Activated CD4-positive, alpha-beta T cell treated with anti-CD3 and anti-CD28 coated beads for 36 hours (primary cell): ENCODE measurements at regions not wholly inside any gene's neighbourhood (a gene's known extent, or its start where the extent isn't known, plus 50 kb on each side); places are given as distances from the start of the nearest gene placed in this dataset.

ENCODE experiments used
- ATAC-seq: fragments of 200-7000 bp; cut with Tn5 transposase; one replicate; pipeline ENCODE4 v1.10.0; 2021; ENCODE audit warnings: mild to moderate bottlenecking, moderate library complexity
- CTCF ChIA-PET: fragments of 350-600 bp; sonication (Branson Sonifier 250); formaldehyde crosslinking; loops from one replicate; lab custom pipeline; 2021; ENCODE audit warnings: antibody characterized with exemption; lab: Charles Lee
- POLR2A ChIA-PET: fragments of 350-600 bp; sonication (Branson Sonifier 250); formaldehyde crosslinking; loops from one replicate; lab custom pipeline; 2021; ENCODE audit warnings: antibody characterized with exemption, inconsistent platforms; lab: Charles Lee
- DNase-seq: peaks from one replicate; pipeline ENCODE4 v3.0.0-alpha.2; 2020
- H3K27ac Mint-ChIP-seq: one replicate; pipeline ENCODE4 v1.8.0; 2021; ENCODE audit warnings: mixed read lengths
- H3K27me3 Mint-ChIP-seq: one replicate; pipeline ENCODE4 v1.8.0; 2021; ENCODE audit warnings: mixed read lengths
- H3K36me3 Mint-ChIP-seq: one replicate; pipeline ENCODE4 v1.8.0; 2021; ENCODE audit warnings: low read depth, mixed read lengths
- H3K4me1 Mint-ChIP-seq: one replicate; pipeline ENCODE4 v1.8.0; 2021; ENCODE audit warnings: mixed read lengths
- H3K4me3 Mint-ChIP-seq: one replicate; pipeline ENCODE4 v1.8.0; 2021; ENCODE audit warnings: mild to moderate bottlenecking, moderate library complexity, mixed read lengths
- H3K9me3 Mint-ChIP-seq: one replicate; pipeline ENCODE4 v1.8.0; 2021; ENCODE audit warnings: low read depth, mixed read lengths
- intact Hi-C, 2 experiments: fragments of 100-400 bp; cut with DNase I in 1 of 2; cut with micrococcal nuclease in 1 of 2; formaldehyde crosslinking; loops; one replicate each; pipeline versions ENCODE4 v1.14.2 to v1.15.1; 2022 to 2024; cut with DNase I, micrococcal nuclease

- DNase-seq = peak; percentile 87
- Mint-ChIP-seq H3K9me3 (no peaks in the 10 kb centered on the region), H3K4me1 (peaks cover 51% of the 10 kb centered on the region), H3K36me3 (no peaks in the 10 kb centered on the region), H3K27ac (peak overlapping the region; percentile 80), H3K4me3 (peak overlapping the region; percentile 44), H3K27me3 (no peaks in the 10 kb centered on the region)
- POLR2A ChIA-PET = interaction anchor here (0.5 kb wide), 1 partner anchor 41 kb away, joined by 4 read pairs; no protein-coding TSS in a partner anchor
- CTCF ChIA-PET = interaction anchor here (0.6 to 0.7 kb wide), 3 partner anchors 14 to 27 kb away, joined by 3 to 4 read pairs (median 3); no protein-coding TSS in a partner anchor
- intact Hi-C loops = loop anchor here (1.0 to 2.0 kb wide), 9 partner anchors 11 to 153 kb away; partner anchors contain the start of gene DUSP22 (in 1 of the 2)
- ATAC-seq = peak; percentile 90
Observed at GRCh38 chr6:235763-236360, 56.4 kb upstream of the DUSP22 start.

DNA sequence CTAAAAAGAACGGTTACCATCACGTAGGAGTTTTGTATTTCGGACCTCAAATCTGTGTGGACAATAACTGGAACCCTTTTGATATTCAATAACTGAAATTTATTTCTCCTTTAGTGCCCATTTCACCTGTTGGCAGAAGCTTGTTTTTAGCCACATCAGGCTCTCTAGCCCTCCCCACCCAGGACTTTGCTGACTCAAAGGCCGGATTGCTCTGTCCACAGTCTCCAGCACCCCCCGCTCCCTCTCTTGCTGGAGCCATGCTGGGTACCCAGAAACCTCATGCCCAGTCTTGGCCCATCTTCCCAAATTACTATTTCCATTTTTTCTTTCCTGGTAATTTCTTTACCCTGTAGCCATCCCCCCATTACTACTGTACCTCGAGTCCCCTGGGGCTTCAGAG is 55.8 kb upstream of the DUSP22 start:
- POLR2A ChIA-PET = no interaction called here
- Mint-ChIP-seq H3K9me3 (no peaks in the 10 kb centered on the region), H3K4me3 (no peak overlapping the region), H3K36me3 (no peaks in the 10 kb centered on the region), H3K27me3 (no peaks in the 10 kb centered on the region), H3K27ac (peak overlapping the region; percentile 80), H3K4me1 (peaks cover 46% of the 10 kb centered on the region)
- ATAC-seq (no peak), DNase-seq (no peak)
- CTCF ChIA-PET = interaction anchor here (0.6 to 0.7 kb wide), 4 partner anchors 10 to 175 kb away, joined by 3 to 4 read pairs (median 3); no protein-coding TSS in a partner anchor
- intact Hi-C loops = loop anchor here (1.0 to 2.0 kb wide), 9 partner anchors 11 to 153 kb away; partner anchors contain the start of gene DUSP22 (in 1 of the 2)

DNA sequence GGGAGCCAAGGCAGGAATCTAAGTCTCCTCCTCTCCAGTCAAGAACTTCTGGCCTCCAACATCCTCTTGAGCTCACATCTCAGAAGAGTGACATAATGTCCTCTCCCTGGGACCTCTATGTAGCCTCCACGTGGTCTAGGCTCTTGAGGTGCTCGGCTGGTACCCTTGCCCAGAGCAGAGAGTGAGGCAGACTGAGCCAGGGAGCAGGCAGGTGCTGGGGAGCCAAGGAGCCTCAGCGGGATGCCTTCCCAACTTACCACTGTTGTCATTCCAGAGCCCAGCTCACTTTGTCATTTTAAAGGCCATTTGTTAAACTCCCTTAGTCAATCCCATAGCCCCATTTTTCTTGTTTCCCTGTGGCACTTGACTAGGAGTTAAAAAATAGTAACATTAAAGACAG is 52.1 kb upstream of the DUSP22 start:
- ChIA-PET POLR2A (no interaction called here), CTCF (interaction anchor here (0.6 to 1.6 kb wide), 3 partner anchors 20 to 71 kb away, joined by 4 to 6 read pairs (median 4); no protein-coding TSS in a partner anchor)
- intact Hi-C loops = no loop called here
- no peak for ATAC-seq
- H3K9me3 Mint-ChIP-seq = peaks cover 2% of the 10 kb centered on the region
- H3K4me1 Mint-ChIP-seq = peaks cover 23% of the 10 kb centered on the region
- H3K4me3 Mint-ChIP-seq = no peak overlapping the region
- no peak overlapping the region for H3K27ac Mint-ChIP-seq
- peaks cover 2% of the 10 kb centered on the region for H3K27me3 Mint-ChIP-seq
- no peak for DNase-seq
- no peaks in the 10 kb centered on the region for H3K36me3 Mint-ChIP-seq

DNA sequence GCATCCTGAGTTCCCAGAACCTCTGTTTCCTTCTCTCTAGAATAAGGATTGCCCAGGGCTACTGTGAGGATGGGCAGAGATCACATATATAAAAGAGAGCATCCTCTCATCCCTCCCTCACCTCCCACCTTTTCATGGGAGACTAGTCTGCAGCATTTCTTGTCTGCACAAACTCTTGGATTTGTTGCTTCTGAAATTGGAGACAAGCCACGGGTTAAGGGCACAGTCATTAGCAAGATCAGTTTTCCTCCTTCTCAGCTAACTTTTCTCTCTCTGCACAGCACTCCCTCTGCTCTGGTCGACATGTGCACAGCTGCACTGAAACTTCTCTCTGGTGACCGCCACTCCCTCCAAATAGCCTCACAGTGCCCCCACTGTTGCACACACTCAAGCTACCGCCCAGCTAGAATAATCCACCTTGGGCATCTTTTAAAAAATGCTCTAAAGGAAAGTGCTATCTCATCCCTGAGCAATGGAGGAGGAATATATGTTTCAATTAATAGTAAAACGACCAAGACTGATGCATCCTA is 50.9 kb upstream of the DUSP22 start:
- peaks cover 13% of the 10 kb centered on the region for H3K4me1 Mint-ChIP-seq
- ChIA-PET CTCF (no interaction called here), POLR2A (no interaction called here)
- no peak for ATAC-seq
- H3K27me3 Mint-ChIP-seq = peaks cover 2% of the 10 kb centered on the region
- no peak overlapping the region for H3K4me3 Mint-ChIP-seq
- H3K36me3 Mint-ChIP-seq = no peaks in the 10 kb centered on the region
- DNase-seq = no peak
- peak overlapping the region; percentile 2 for H3K27ac Mint-ChIP-seq
- peaks cover 2% of the 10 kb centered on the region for H3K9me3 Mint-ChIP-seq
- intact Hi-C loops = no loop called here
